Dendritic cell treated with granulocyte-macrophage colony-stimulating factor and Interleukin-4, amounts not matched to agents 40 ng/mL and 50 ng/mL, for 4 days (primary cell): ENCODE measurements at regions not wholly inside any gene's neighbourhood (a gene's known extent, or its start where the extent isn't known, plus 50 kb on each side); places are given as distances from the start of the nearest gene placed in this dataset.

Experiments used
- H3K27ac Mint-ChIP-seq: one replicate; pipeline ENCODE4 v1.8.0; 2022; ENCODE audit warnings: mild to moderate bottlenecking, mixed read lengths
- H3K27me3 Mint-ChIP-seq: one replicate; pipeline ENCODE4 v1.8.0; 2022; ENCODE audit warnings: mild to moderate bottlenecking, mixed read lengths
- H3K36me3 Mint-ChIP-seq: one replicate; pipeline ENCODE4 v1.8.0; 2022; ENCODE audit warnings: low read depth, mixed read lengths
- H3K4me1 Mint-ChIP-seq: one replicate; pipeline ENCODE4 v1.8.0; 2022; ENCODE audit warnings: low read depth, mixed read lengths
- H3K4me3 Mint-ChIP-seq: one replicate; pipeline ENCODE4 v1.8.0; 2022; ENCODE audit warnings: mild to moderate bottlenecking, moderate library complexity, mixed read lengths
- H3K9me3 Mint-ChIP-seq: one replicate; pipeline ENCODE4 v1.8.0; 2022; ENCODE audit warnings: mixed read lengths
- intact Hi-C: fragments of 100-400 bp; cut with micrococcal nuclease; formaldehyde crosslinking; loops from one replicate; pipeline ENCODE4 v1.15.0; 2022

DNA sequence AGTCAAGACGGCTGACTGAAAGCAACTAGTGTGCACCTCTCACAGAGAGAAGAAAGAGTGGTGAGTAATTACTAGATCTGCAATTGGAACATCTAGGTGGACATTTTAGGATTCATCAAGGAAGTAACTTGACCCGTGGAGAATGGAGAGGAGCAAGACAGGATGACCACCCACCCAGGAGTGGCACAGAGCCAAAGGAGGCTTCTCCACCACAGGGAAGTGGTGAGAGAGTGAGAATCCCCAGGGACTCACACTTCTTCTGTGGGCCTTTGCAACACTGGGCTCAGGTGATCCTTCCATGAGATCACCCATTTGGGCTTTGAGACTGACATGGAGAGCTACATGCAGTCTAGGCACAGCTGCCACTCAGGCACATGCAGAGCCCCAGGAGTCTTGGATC is 132.8 kb upstream of the GALNT5 start:
- no peak overlapping the region for H3K4me3 Mint-ChIP-seq
- H3K36me3 Mint-ChIP-seq: no peaks in the 10 kb centered on the region
- no peaks in the 10 kb centered on the region for H3K27me3 Mint-ChIP-seq
- H3K27ac Mint-ChIP-seq: no peak overlapping the region
- intact Hi-C loops: no loop called here
- H3K4me1 Mint-ChIP-seq: no peaks in the 10 kb centered on the region
- no peaks in the 10 kb centered on the region for H3K9me3 Mint-ChIP-seq

DNA sequence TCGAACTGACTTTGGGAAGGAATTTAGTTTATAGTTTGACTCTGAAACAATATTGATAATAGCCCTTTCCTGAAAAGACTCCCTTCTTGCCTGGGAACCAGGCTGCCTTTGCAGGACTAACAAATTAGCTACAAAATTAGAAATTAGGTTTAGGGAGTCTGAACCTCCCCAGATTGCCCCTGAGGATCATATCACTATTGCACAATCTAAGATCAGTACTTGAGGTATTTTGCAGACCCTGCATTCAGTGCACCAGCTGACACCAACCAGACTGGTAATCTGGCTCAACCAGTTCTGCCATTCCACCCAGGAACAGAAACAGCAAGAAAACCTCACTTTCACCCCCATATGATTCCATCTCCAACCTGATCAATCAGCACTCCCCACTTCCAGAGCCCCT is 131.8 kb upstream of the GALNT5 start:
- Mint-ChIP-seq H3K4me3 (no peak overlapping the region), H3K36me3 (no peaks in the 10 kb centered on the region), H3K27me3 (no peaks in the 10 kb centered on the region), H3K9me3 (no peaks in the 10 kb centered on the region), H3K4me1 (no peaks in the 10 kb centered on the region), H3K27ac (no peak overlapping the region)
- intact Hi-C loops: no loop called here

DNA sequence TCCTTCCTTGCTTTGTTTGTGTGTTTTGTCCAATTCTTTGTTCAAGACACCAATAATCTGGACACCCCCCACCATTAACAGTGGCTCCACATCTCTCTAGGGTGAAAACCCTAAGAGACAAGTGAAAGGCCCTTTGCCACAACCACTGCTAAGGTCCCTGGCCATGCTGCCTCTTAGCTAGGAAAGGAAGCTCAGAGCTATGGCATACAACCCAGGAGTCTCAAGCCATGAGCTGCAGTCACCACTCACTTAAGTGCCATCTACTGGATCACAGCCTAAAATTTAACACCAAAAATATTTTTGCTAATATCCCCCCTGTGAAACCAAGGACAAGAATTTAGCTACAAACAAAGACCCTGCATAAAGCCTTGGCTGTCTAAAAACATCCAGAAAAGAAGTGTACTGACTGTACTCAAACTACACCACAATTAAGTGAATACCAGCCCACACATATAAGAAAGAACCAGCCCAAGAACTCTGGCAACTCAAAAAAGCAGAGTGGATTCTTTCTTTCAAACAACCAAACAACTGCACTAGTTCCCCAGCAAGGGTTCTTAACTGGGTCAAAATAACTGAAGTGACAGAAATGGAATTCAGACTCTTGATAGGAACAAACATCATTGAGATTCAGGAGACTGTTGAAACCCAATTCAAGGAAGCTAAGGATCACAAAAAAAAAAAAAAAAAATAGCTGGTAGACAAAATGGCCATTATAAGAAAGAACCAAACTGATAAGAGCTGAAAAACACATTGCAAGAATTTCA is 130.1 kb upstream of the GALNT5 start:
- Mint-ChIP-seq H3K9me3 (no peaks in the 10 kb centered on the region), H3K4me1 (no peaks in the 10 kb centered on the region), H3K27ac (no peak overlapping the region), H3K36me3 (no peaks in the 10 kb centered on the region), H3K27me3 (no peaks in the 10 kb centered on the region), H3K4me3 (no peak overlapping the region)
- intact Hi-C loops: no loop called here

DNA sequence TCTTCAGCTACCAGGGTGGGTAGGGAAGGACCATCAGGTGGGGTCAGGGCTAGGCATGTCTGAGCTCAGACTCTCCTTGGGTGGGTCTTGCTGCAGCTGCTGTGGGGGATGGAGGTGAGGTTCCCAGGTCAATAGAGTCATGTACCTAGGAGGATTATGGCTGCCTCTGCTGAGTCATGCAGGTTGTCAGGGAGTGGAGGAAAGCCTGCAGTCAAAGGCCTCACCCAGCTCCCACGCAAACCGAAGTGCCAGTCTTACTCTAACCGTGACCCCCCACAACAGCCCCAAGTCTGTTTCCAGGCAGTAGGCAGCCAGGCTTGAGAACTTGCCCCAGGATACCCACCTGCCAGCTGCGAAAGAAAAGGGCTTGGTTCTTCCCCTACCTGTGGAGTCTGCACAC is 113.6 kb upstream of the GALNT5 start:
- Mint-ChIP-seq H3K4me3 (no peak overlapping the region), H3K27me3 (no peaks in the 10 kb centered on the region), H3K9me3 (peaks cover 29% of the 10 kb centered on the region), H3K27ac (no peak overlapping the region), H3K36me3 (no peaks in the 10 kb centered on the region), H3K4me1 (no peaks in the 10 kb centered on the region)
- intact Hi-C loops: no loop called here

DNA sequence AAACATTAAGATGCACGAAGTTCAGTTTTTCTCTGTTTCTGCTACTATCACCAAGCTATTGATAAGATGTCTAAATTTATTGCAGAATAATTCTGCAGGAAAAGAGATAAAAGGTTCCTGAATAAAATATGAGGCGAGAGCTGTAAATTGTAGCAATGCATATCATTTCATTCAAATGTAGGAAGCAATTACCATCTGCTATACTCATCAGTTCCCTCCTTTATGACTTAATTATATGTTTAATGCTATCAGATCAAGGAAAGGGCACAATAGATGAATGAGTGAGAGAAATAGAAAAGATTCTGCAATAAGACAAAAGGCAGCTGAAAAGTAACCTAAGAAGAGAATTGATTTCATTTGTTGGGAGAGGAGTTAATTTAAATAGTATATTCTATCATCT is 108.2 kb upstream of the GALNT5 start:
- no peak overlapping the region for H3K4me3 Mint-ChIP-seq
- intact Hi-C loops: no loop called here
- H3K4me1 Mint-ChIP-seq: no peaks in the 10 kb centered on the region
- no peaks in the 10 kb centered on the region for H3K27me3 Mint-ChIP-seq
- H3K27ac Mint-ChIP-seq: no peak overlapping the region
- H3K36me3 Mint-ChIP-seq: no peaks in the 10 kb centered on the region
- H3K9me3 Mint-ChIP-seq: peaks cover 12% of the 10 kb centered on the region

DNA sequence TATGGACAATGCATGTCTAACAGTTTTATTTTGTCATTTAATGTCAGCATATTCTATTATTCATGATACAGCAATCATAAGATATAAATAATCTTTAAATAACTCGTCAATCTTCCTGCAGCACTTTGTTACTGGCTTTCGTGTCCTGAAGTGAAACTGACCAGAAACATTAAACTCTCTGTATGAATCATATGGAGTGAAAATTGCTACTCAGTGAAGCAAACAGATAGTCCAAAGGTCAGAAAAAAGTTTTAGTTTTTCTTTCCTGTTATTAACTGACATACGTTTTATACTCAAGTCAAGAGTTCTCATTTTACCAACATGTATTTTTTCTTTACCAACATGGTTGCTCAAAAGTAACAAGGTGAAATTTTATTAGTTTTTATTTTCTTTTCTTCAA is 106.8 kb upstream of the GALNT5 start:
- Mint-ChIP-seq H3K4me3 (no peak overlapping the region), H3K27me3 (no peaks in the 10 kb centered on the region), H3K4me1 (no peaks in the 10 kb centered on the region), H3K27ac (no peak overlapping the region), H3K9me3 (no peaks in the 10 kb centered on the region), H3K36me3 (no peaks in the 10 kb centered on the region)
- intact Hi-C loops: no loop called here

DNA sequence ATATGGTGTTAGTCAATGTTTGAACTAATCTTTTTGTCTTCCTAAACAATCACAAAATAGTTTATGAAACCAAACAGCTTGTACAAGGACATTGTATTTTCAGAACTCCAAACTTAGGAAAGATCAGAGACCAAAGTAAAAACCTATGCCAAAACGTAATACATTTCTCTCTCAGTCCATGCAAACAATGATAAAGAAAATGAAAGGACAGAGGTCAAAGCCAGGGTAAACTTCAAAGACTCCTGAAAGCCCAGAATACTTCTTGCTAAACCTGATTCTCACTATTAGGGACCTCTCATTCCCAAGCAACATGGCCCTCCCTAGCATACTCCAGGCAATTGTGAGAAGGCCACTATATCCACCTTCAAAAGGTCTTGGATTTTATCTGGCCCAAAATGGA is 105.1 kb upstream of the GALNT5 start:
- Mint-ChIP-seq H3K27ac (no peak overlapping the region), H3K4me1 (no peaks in the 10 kb centered on the region), H3K36me3 (no peaks in the 10 kb centered on the region), H3K4me3 (no peak overlapping the region), H3K9me3 (no peaks in the 10 kb centered on the region), H3K27me3 (no peaks in the 10 kb centered on the region)
- intact Hi-C loops: no loop called here

DNA sequence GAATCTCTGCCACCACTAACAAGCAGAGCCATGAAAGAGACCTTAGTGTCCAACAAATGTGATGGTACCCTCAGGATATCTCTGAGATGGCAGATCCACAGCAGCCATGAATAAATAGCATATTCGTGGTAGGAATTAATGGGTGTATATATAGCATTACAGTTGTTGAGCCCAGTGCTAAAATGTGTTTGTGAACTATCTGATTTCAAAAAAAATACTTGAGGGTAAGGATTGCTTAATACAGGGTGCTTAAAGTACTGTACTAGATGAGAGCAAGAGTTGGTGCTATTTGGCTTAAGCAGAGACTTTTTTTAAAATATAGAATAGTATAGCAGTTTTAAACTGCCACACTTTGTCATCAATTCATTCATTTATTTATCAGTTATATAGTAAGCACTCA is 101.5 kb upstream of the GALNT5 start:
- no peaks in the 10 kb centered on the region for H3K36me3 Mint-ChIP-seq
- intact Hi-C loops: no loop called here
- no peaks in the 10 kb centered on the region for H3K4me1 Mint-ChIP-seq
- no peaks in the 10 kb centered on the region for H3K9me3 Mint-ChIP-seq
- H3K4me3 Mint-ChIP-seq: no peak overlapping the region
- peaks cover 2% of the 10 kb centered on the region for H3K27me3 Mint-ChIP-seq
- H3K27ac Mint-ChIP-seq: no peak overlapping the region

DNA sequence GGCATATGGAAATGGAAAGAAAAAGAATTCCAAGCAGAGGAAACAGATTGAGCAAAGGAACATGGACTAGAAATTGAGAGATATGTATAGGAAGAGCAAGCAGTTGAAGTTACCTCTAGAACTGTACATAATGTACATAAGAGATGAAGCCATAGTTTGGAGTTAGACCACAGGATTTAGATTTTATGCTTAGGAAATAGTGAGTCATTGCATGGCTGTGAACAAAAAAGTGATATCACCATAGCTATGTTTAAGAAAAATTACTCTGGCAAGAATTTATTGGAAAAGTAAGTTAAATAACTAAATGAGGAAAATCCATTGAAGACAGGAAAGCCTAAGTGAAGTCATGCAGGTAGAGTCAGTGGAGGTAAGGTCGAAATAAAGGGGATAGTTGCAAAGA is 99.4 kb upstream of the GALNT5 start:
- Mint-ChIP-seq H3K36me3 (no peaks in the 10 kb centered on the region), H3K27ac (no peak overlapping the region), H3K4me3 (no peak overlapping the region), H3K4me1 (no peaks in the 10 kb centered on the region), H3K9me3 (no peaks in the 10 kb centered on the region), H3K27me3 (peaks cover 2% of the 10 kb centered on the region)
- intact Hi-C loops: no loop called here

DNA sequence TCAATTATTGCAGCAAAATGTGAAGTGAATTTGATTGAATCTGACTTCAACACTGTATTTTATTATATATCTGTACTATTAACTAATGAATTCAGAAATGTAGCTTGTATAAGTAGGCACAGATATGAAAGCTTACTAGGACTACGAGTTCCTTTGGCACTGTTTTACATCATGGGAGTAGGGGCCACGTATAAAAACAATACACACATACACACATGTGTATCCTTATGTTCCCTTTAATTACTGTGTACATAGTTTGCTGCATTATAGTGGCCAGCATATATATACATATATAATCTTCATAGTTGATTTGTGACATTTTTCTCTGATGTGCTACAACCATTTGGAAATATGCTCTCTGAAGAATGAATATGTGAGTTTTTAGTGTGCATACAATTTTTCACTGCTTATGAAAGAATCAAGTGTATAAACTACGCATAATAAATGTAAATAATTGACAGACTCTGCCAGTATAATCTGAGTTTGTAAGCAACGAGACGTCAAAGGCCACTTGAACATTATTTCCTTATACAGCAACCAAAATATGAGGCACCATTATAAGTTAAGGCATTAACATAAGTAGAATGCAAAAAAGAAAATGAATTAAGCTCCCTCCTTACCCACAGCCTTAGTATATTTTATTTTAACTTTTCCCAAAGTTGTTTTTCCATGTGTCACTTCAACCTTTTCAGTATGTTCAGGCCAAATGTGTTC is 98.1 kb upstream of the GALNT5 start:
- Mint-ChIP-seq H3K27me3 (peaks cover 2% of the 10 kb centered on the region), H3K27ac (no peak overlapping the region), H3K4me3 (no peak overlapping the region), H3K9me3 (no peaks in the 10 kb centered on the region), H3K4me1 (no peaks in the 10 kb centered on the region), H3K36me3 (no peaks in the 10 kb centered on the region)
- intact Hi-C loops: no loop called here

DNA sequence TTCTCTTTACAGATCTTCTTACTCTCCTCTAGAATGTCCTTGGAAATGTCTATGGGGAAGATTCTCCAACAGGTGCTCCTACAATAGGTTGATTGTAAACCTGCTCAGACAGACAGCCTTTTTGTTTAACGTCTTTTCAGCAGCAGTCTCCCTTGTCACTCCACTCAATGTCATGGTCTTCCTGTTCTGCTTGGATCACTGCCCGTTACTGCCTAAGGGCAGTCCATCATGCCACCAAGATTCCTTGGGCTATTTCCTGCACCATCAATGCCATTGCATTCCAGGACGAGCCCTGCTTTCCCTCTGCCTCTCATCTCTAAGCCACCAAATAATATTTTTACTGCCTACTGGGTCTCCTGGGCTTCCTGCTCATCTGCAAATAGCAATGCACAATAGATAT is 97.4 kb upstream of the GALNT5 start:
- Mint-ChIP-seq H3K4me3 (no peak overlapping the region), H3K36me3 (no peaks in the 10 kb centered on the region), H3K27ac (no peak overlapping the region)

DNA sequence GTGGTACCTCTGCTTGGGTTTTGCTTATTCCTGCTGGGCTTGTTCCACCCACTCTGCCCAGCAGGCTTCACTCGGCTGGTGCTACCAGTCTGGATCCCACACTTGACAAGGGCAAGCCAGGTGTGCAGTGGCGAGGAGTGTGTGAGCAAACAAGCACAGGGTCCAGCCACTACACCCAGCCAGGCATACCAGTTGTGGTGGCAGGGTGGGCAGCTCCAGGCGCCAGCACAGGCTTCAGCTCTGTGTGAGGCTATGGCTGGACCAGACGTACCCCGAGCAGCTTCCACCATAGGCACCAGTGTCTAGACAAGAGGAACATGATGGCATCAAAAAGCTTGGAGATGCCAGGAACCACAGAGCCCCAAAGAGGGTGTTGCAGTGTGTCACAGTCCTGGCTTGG is 93.1 kb upstream of the GALNT5 start:
- intact Hi-C loops: no loop called here

More for the DNA sequence above, 97.4 kb upstream of the GALNT5 start:
- Mint-ChIP-seq H3K27me3 (peaks cover 2% of the 10 kb centered on the region), H3K9me3 (no peaks in the 10 kb centered on the region), H3K4me1 (no peaks in the 10 kb centered on the region)
- intact Hi-C loops: no loop called here

DNA sequence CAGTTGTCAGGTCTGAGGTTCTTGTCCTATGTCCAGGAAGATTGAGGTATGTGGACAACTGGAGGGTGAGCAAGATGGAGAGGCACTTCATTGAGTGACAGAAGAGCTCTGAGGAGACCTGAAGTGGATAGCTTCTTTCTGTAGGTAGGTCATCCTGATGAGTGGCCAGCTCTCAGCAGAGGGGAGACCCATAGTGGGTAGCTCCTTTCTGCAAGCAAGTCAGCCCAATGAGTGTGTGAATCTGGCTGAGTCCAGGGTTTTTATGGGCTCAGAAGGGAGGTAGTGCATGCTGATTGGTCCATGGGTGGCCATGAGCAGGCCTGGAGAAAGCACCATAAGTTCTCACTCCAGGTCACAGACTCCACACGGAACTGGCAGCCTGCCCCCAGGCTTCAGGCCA is 92.6 kb upstream of the GALNT5 start:
- H3K36me3 Mint-ChIP-seq: no peaks in the 10 kb centered on the region
- intact Hi-C loops: no loop called here

More for the DNA sequence above, 93.1 kb upstream of the GALNT5 start:
- Mint-ChIP-seq H3K27me3 (peaks cover 3% of the 10 kb centered on the region), H3K36me3 (no peaks in the 10 kb centered on the region), H3K4me3 (no peak overlapping the region), H3K9me3 (no peaks in the 10 kb centered on the region), H3K27ac (no peak overlapping the region), H3K4me1 (no peaks in the 10 kb centered on the region)

DNA sequence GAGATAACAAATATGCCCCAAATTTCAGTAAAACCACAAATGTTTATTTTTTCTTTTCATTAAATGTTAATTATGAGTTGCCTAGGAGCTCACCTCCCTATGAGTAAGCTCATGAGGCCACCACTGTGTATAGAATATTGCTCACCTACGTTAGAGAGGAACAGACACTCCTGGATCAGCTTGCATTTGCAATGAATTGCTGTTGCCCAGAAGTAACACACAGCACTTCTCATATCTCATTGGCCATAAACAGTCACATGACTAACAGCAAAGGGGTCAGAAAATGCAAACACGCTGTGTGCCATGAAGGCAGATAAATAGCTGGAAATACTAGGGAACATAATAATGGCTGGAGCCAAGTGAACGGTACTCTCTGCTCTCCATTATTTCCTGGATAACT is 89.0 kb upstream of the GALNT5 start:
- intact Hi-C loops: no loop called here
- peaks cover 8% of the 10 kb centered on the region for H3K4me1 Mint-ChIP-seq
- H3K27ac Mint-ChIP-seq: no peak overlapping the region
- peaks cover 5% of the 10 kb centered on the region for H3K27me3 Mint-ChIP-seq
- no peaks in the 10 kb centered on the region for H3K9me3 Mint-ChIP-seq
- no peak overlapping the region for H3K4me3 Mint-ChIP-seq
- no peaks in the 10 kb centered on the region for H3K36me3 Mint-ChIP-seq

More for the DNA sequence above, 92.6 kb upstream of the GALNT5 start:
- no peak overlapping the region for H3K27ac Mint-ChIP-seq
- H3K9me3 Mint-ChIP-seq: no peaks in the 10 kb centered on the region
- no peak overlapping the region for H3K4me3 Mint-ChIP-seq
- peaks cover 4% of the 10 kb centered on the region for H3K4me1 Mint-ChIP-seq
- peaks cover 5% of the 10 kb centered on the region for H3K27me3 Mint-ChIP-seq

DNA sequence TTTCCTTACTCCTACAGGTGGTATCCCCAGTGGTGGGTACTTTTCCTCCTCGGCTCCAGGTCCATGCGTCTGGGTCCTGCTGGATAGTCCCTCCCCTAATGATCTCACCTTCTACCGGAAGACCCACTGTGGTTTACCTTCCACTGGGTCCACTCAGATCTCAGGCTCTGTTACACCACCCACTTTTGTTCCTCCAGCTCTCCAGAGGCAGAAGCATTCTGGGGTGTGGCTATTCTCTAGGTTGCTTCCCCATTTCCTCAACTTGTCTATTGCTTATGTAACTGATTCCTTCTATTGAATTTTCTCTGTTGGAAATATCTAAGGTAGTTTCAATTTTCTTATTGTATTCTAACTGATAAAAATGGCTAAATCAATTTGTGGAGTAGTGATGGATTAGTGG is 87.6 kb upstream of the GALNT5 start:
- Mint-ChIP-seq H3K27me3 (peaks cover 5% of the 10 kb centered on the region), H3K4me1 (peaks cover 13% of the 10 kb centered on the region)

More for the DNA sequence above, 87.6 kb upstream of the GALNT5 start:
- Mint-ChIP-seq H3K27ac (no peak overlapping the region), H3K9me3 (no peaks in the 10 kb centered on the region), H3K36me3 (no peaks in the 10 kb centered on the region), H3K4me3 (no peak overlapping the region)
- intact Hi-C loops: no loop called here
